ENCODE measurements at regions not wholly inside any gene's neighbourhood (a gene's known extent, or its start where the extent isn't known, plus 50 kb on each side); places are given as distances from the start of the nearest gene placed in this dataset.

GRCh38 chr12:107144441-107144840 lies 51.1 kb upstream of the CRY1 start:
- WGBS (ENCODE audit: insufficient coverage): 94% methylated on average over 4 of the region's 7 CpGs
- DNase-seq (no peak), ATAC-seq (replicated peaks in 1 of 4) (no peak)
- H3K27me3 Mint-ChIP-seq: peaks cover 0 to 3% of the 10 kb centered on the region in 2 donors
- no peak overlapping the region for H3K4me3 Mint-ChIP-seq
- Histone ChIP-seq H3K9me3 (no peaks in the 10 kb centered on the region), H3K27me3 (replicated peaks in 1 of 2; ENCODE audit: control insufficient read depth in 2 of 2, extremely low read depth in 1 of 2, insufficient read depth in 2 of 2, low read length in 1 of 2) (no peaks in the 10 kb centered on the region), H3K36me3 (ENCODE audit: control insufficient read depth in 2 of 2, extremely low read depth in 1 of 2, insufficient read depth in 1 of 2, low read length in 1 of 2) (no peaks in the 10 kb centered on the region), H3K27ac (ENCODE audit: low read length) (no peak overlapping the region), H3K4me3 (ENCODE audit: control insufficient read depth in 1 of 2, extremely low read depth in 1 of 2, low read length in 1 of 2) (no peak overlapping the region), H3K4me1 (ENCODE audit: control insufficient read depth in 1 of 2, extremely low read depth in 1 of 2, insufficient read depth in 2 of 2, low read length in 2 of 2) (no peaks in the 10 kb centered on the region)
- no peaks in the 10 kb centered on the region for H3K4me1 Mint-ChIP-seq
- H3K9me3 Mint-ChIP-seq: no peaks in the 10 kb centered on the region
- no peak overlapping the region for H3K27ac Mint-ChIP-seq
- no peaks in the 10 kb centered on the region for H3K36me3 Mint-ChIP-seq
- CTCF ChIA-PET: interaction anchor here (1.3 to 2.5 kb wide), 2 partner anchors 12 to 13 kb away, joined by 5 to 13 read pairs; no protein-coding TSS in a partner anchor
- POLR2A ChIA-PET: no interaction called here

GRCh38 chr12:107144990-107145389 lies 51.6 kb upstream of the CRY1 start:
- no peak overlapping the region for H3K4me3 Mint-ChIP-seq
- DNase-seq: no peak
- peaks cover 0 to 3% of the 10 kb centered on the region in 2 donors for H3K27me3 Mint-ChIP-seq
- H3K36me3 Mint-ChIP-seq: no peaks in the 10 kb centered on the region
- ChIA-PET CTCF (no interaction called here), POLR2A (no interaction called here)
- no peaks in the 10 kb centered on the region for H3K4me1 Mint-ChIP-seq
- WGBS (ENCODE audit: insufficient coverage): no CpG with 5 or more reads among the region's 2 CpGs
- no peaks in the 10 kb centered on the region for H3K4me1 ChIP-seq (ENCODE audit: control insufficient read depth in 1 of 2, extremely low read depth in 1 of 2, insufficient read depth in 2 of 2, low read length in 2 of 2)
- no peak overlapping the region for H3K27ac Mint-ChIP-seq
- no peak for ATAC-seq (replicated peaks in 1 of 4)
- no peaks in the 10 kb centered on the region for H3K36me3 ChIP-seq (ENCODE audit: control insufficient read depth in 2 of 2, extremely low read depth in 1 of 2, insufficient read depth in 1 of 2, low read length in 1 of 2)
- H3K4me3 ChIP-seq (ENCODE audit: control insufficient read depth in 1 of 2, extremely low read depth in 1 of 2, low read length in 1 of 2): no peak overlapping the region
- H3K9me3 ChIP-seq: no peaks in the 10 kb centered on the region
- H3K9me3 Mint-ChIP-seq: no peaks in the 10 kb centered on the region
- no peaks in the 10 kb centered on the region for H3K27me3 ChIP-seq (replicated peaks in 1 of 2; ENCODE audit: control insufficient read depth in 2 of 2, extremely low read depth in 1 of 2, insufficient read depth in 2 of 2, low read length in 1 of 2)
- H3K27ac ChIP-seq (ENCODE audit: low read length): no peak overlapping the region

GRCh38 chr12:107145397-107145796 lies 52.0 kb upstream of the CRY1 start:
- ATAC-seq (replicated peaks in 1 of 4) (no peak), DNase-seq (no peak)
- peaks cover 0 to 3% of the 10 kb centered on the region in 2 donors for H3K27me3 Mint-ChIP-seq
- H3K4me3 Mint-ChIP-seq: no peak overlapping the region
- Histone ChIP-seq H3K27ac (ENCODE audit: low read length) (no peak overlapping the region), H3K4me1 (ENCODE audit: control insufficient read depth in 1 of 2, extremely low read depth in 1 of 2, insufficient read depth in 2 of 2, low read length in 2 of 2) (no peaks in the 10 kb centered on the region), H3K9me3 (no peaks in the 10 kb centered on the region), H3K36me3 (ENCODE audit: control insufficient read depth in 2 of 2, extremely low read depth in 1 of 2, insufficient read depth in 1 of 2, low read length in 1 of 2) (no peaks in the 10 kb centered on the region), H3K27me3 (replicated peaks in 1 of 2; ENCODE audit: control insufficient read depth in 2 of 2, extremely low read depth in 1 of 2, insufficient read depth in 2 of 2, low read length in 1 of 2) (no peaks in the 10 kb centered on the region), H3K4me3 (ENCODE audit: control insufficient read depth in 1 of 2, extremely low read depth in 1 of 2, low read length in 1 of 2) (no peak overlapping the region)
- ChIA-PET POLR2A (no interaction called here), CTCF (no interaction called here)
- no peaks in the 10 kb centered on the region for H3K9me3 Mint-ChIP-seq
- H3K4me1 Mint-ChIP-seq: no peaks in the 10 kb centered on the region
- H3K27ac Mint-ChIP-seq: no peak overlapping the region
- H3K36me3 Mint-ChIP-seq: no peaks in the 10 kb centered on the region
- WGBS (ENCODE audit: insufficient coverage): 100% methylated on average over 1 of the region's 6 CpGs

- WGBS (ENCODE audit: insufficient coverage): 83% methylated on average over 2 of the region's 2 CpGs
- H3K36me3 Mint-ChIP-seq: no peaks in the 10 kb centered on the region
- no peak for DNase-seq
- H3K27me3 ChIP-seq (replicated peaks in 1 of 2; ENCODE audit: control insufficient read depth in 2 of 2, extremely low read depth in 1 of 2, insufficient read depth in 2 of 2, low read length in 1 of 2): no peaks in the 10 kb centered on the region
- H3K9me3 ChIP-seq: no peaks in the 10 kb centered on the region
- peaks cover 0 to 3% of the 10 kb centered on the region in 2 donors for H3K27me3 Mint-ChIP-seq
- no peaks in the 10 kb centered on the region for H3K4me1 ChIP-seq (ENCODE audit: control insufficient read depth in 1 of 2, extremely low read depth in 1 of 2, insufficient read depth in 2 of 2, low read length in 2 of 2)
- no peaks in the 10 kb centered on the region for H3K9me3 Mint-ChIP-seq
- no peak overlapping the region for H3K4me3 ChIP-seq (ENCODE audit: control insufficient read depth in 1 of 2, extremely low read depth in 1 of 2, low read length in 1 of 2)
- no peak overlapping the region for H3K27ac Mint-ChIP-seq
- H3K4me3 Mint-ChIP-seq: no peak overlapping the region
- no peaks in the 10 kb centered on the region for H3K36me3 ChIP-seq (ENCODE audit: control insufficient read depth in 2 of 2, extremely low read depth in 1 of 2, insufficient read depth in 1 of 2, low read length in 1 of 2)
- ChIA-PET CTCF (no interaction called here), POLR2A (no interaction called here)
- ATAC-seq (replicated peaks in 1 of 4): no peak
- no peak overlapping the region for H3K27ac ChIP-seq (ENCODE audit: low read length)
- H3K4me1 Mint-ChIP-seq: no peaks in the 10 kb centered on the region
These were observed 54.8 kb upstream of the CRY1 start for GRCh38 chr12:107148107-107148506.

GRCh38 chr12:107152315-107152714 lies 59.0 kb upstream of the CRY1 start:
- Histone ChIP-seq H3K36me3 (ENCODE audit: control insufficient read depth in 2 of 2, extremely low read depth in 1 of 2, insufficient read depth in 1 of 2, low read length in 1 of 2) (no peaks in the 10 kb centered on the region), H3K4me1 (ENCODE audit: control insufficient read depth in 1 of 2, extremely low read depth in 1 of 2, insufficient read depth in 2 of 2, low read length in 2 of 2) (no peaks in the 10 kb centered on the region), H3K9me3 (no peaks in the 10 kb centered on the region), H3K4me3 (ENCODE audit: control insufficient read depth in 1 of 2, extremely low read depth in 1 of 2, low read length in 1 of 2) (no peak overlapping the region), H3K27me3 (replicated peaks in 1 of 2; ENCODE audit: control insufficient read depth in 2 of 2, extremely low read depth in 1 of 2, insufficient read depth in 2 of 2, low read length in 1 of 2) (no peaks in the 10 kb centered on the region), H3K27ac (ENCODE audit: low read length) (no peak overlapping the region)
- no peak for ATAC-seq (replicated peaks in 1 of 4)
- Mint-ChIP-seq H3K27me3 (peaks cover 12 to 15% of the 10 kb centered on the region in 2 donors), H3K36me3 (no peaks in the 10 kb centered on the region), H3K9me3 (peaks cover 0 to 5% (median 5%) of the 10 kb centered on the region in 3 donors), H3K27ac (no peak overlapping the region), H3K4me1 (no peaks in the 10 kb centered on the region), H3K4me3 (no peak overlapping the region)
- 60% methylated on average over 1 of the region's 3 CpGs for WGBS (ENCODE audit: insufficient coverage)
- POLR2A ChIA-PET: no interaction called here
- CTCF ChIA-PET: no interaction called here
- DNase-seq: no peak

GRCh38 chr12:107159384-107159900 lies 66.1 kb upstream of the CRY1 start:
- no peak for DNase-seq
- CTCF ChIA-PET: interaction anchor here in 1 of 2 donors (1.6 kb wide), 1 partner anchor 246 kb away, joined by 4 read pairs; no protein-coding TSS in a partner anchor
- H3K27me3 ChIP-seq (replicated peaks in 1 of 2; ENCODE audit: control insufficient read depth in 2 of 2, extremely low read depth in 1 of 2, insufficient read depth in 2 of 2, low read length in 1 of 2): peaks cover 0 to 2% of the 10 kb centered on the region in 2 experiments
- no peaks in the 10 kb centered on the region for H3K9me3 Mint-ChIP-seq
- no peaks in the 10 kb centered on the region for H3K4me1 Mint-ChIP-seq
- no peak for ATAC-seq (replicated peaks in 1 of 4)
- H3K27me3 Mint-ChIP-seq: peaks cover 20 to 22% of the 10 kb centered on the region in 2 donors
- POLR2A ChIA-PET: interaction anchor here in 1 of 2 donors (0.7 kb wide), 1 partner anchor 23 kb away, joined by 3 read pairs; no protein-coding TSS in a partner anchor
- no peaks in the 10 kb centered on the region for H3K4me1 ChIP-seq (ENCODE audit: control insufficient read depth in 1 of 2, extremely low read depth in 1 of 2, insufficient read depth in 2 of 2, low read length in 2 of 2)
- no peaks in the 10 kb centered on the region for H3K36me3 Mint-ChIP-seq
- H3K4me3 Mint-ChIP-seq: no peak overlapping the region
- no peak overlapping the region for H3K4me3 ChIP-seq (ENCODE audit: control insufficient read depth in 1 of 2, extremely low read depth in 1 of 2, low read length in 1 of 2)
- no CpG with 5 or more reads among the region's 2 CpGs for WGBS (ENCODE audit: insufficient coverage)
- H3K27ac Mint-ChIP-seq: no peak overlapping the region
- H3K9me3 ChIP-seq: no peaks in the 10 kb centered on the region
- no peaks in the 10 kb centered on the region for H3K36me3 ChIP-seq (ENCODE audit: control insufficient read depth in 2 of 2, extremely low read depth in 1 of 2, insufficient read depth in 1 of 2, low read length in 1 of 2)
- H3K27ac ChIP-seq (ENCODE audit: low read length): no peak overlapping the region

- H3K9me3 ChIP-seq: no peaks in the 10 kb centered on the region
- H3K27ac ChIP-seq (ENCODE audit: low read length): no peak overlapping the region
- H3K4me1 ChIP-seq (ENCODE audit: control insufficient read depth in 1 of 2, extremely low read depth in 1 of 2, insufficient read depth in 2 of 2, low read length in 2 of 2): no peaks in the 10 kb centered on the region
- no peak overlapping the region for H3K4me3 Mint-ChIP-seq
- H3K27me3 ChIP-seq (replicated peaks in 1 of 2; ENCODE audit: control insufficient read depth in 2 of 2, extremely low read depth in 1 of 2, insufficient read depth in 2 of 2, low read length in 1 of 2): peaks cover 0 to 2% of the 10 kb centered on the region in 2 experiments
- H3K27me3 Mint-ChIP-seq: peaks cover 10 to 13% of the 10 kb centered on the region in 2 donors
- no peak for DNase-seq
- POLR2A ChIA-PET: interaction anchor here in 1 of 2 donors (0.6 kb wide), 1 partner anchor 422 kb away, joined by 3 read pairs; no protein-coding TSS in a partner anchor
- no peaks in the 10 kb centered on the region for H3K36me3 Mint-ChIP-seq
- H3K9me3 Mint-ChIP-seq: no peaks in the 10 kb centered on the region
- H3K4me1 Mint-ChIP-seq: no peaks in the 10 kb centered on the region
- no CpG with 5 or more reads among the region's 4 CpGs for WGBS (ENCODE audit: insufficient coverage)
- CTCF ChIA-PET: no interaction called here
- H3K4me3 ChIP-seq (ENCODE audit: control insufficient read depth in 1 of 2, extremely low read depth in 1 of 2, low read length in 1 of 2): no peak overlapping the region
- H3K36me3 ChIP-seq (ENCODE audit: control insufficient read depth in 2 of 2, extremely low read depth in 1 of 2, insufficient read depth in 1 of 2, low read length in 1 of 2): no peaks in the 10 kb centered on the region
- no peak for ATAC-seq (replicated peaks in 1 of 4)
- no peak overlapping the region for H3K27ac Mint-ChIP-seq
These were observed 70.1 kb upstream of the CRY1 start for GRCh38 chr12:107163413-107163812.

Measured in T-cell (primary cell).